H9 (cell line): ENCODE measurements at regions not wholly inside any gene's neighbourhood (a gene's known extent, or its start where the extent isn't known, plus 50 kb on each side); places are given as distances from the start of the nearest gene placed in this dataset.

Source experiments
- DNase-seq: peaks from one replicate; pipeline ENCODE4 v3.0.0-alpha.2; 2017
- H2AFZ ChIP-seq: one replicate; pipeline ENCODE4 v1.6.1; 2013; ENCODE audit warnings: mild to moderate bottlenecking, low read length, control low read depth, moderate library complexity
- H2AK5ac ChIP-seq: 2 replicates; pipeline ENCODE4 v1.6.1; 2013; ENCODE audit warnings: low read length, control low read depth, mixed read lengths; ENCODE audit not compliant: insufficient read length
- H2BK120ac ChIP-seq: one replicate; pipeline ENCODE4 v1.6.1; 2013; ENCODE audit warnings: low read depth, mild to moderate bottlenecking, low read length, control low read depth, inconsistent platforms; ENCODE audit not compliant: poor library complexity, severe bottlenecking
- H2BK12ac ChIP-seq: 2 replicates; pipeline ENCODE4 v1.6.1; 2013; ENCODE audit warnings: low read length, control low read depth, mixed read lengths, low read depth; ENCODE audit not compliant: insufficient read length
- H2BK15ac ChIP-seq: 2 replicates; pipeline ENCODE4 v1.6.1; 2013; ENCODE audit warnings: low read depth, low read length, control low read depth
- H2BK20ac ChIP-seq: one replicate; pipeline ENCODE4 v1.6.1; 2013; ENCODE audit warnings: low read depth, mild to moderate bottlenecking, low read length, control low read depth, inconsistent platforms; ENCODE audit not compliant: poor library complexity, severe bottlenecking
- H2BK5ac ChIP-seq: 2 replicates; pipeline ENCODE4 v1.6.1; 2013; ENCODE audit warnings: low read length, control low read depth, mixed read lengths; ENCODE audit not compliant: insufficient read length
- H3K14ac ChIP-seq: 2 replicates; pipeline ENCODE4 v1.6.1; 2013; ENCODE audit warnings: low read length, control low read depth; ENCODE audit not compliant: insufficient read depth
- H3K18ac ChIP-seq: 2 replicates; pipeline ENCODE4 v1.6.1; 2013; ENCODE audit warnings: low read depth, mild to moderate bottlenecking, mixed read lengths, low read length, control low read depth; ENCODE audit not compliant: insufficient read length
- H3K23ac ChIP-seq: 2 replicates; pipeline ENCODE4 v1.6.1; 2013; ENCODE audit warnings: low read length, control low read depth, mixed read lengths, low read depth; ENCODE audit not compliant: insufficient read length
- H3K23me2 ChIP-seq: 2 replicates; pipeline ENCODE4 v1.6.1; 2013; ENCODE audit warnings: low read depth, mild to moderate bottlenecking, mixed read lengths, low read length, control low read depth; ENCODE audit not compliant: insufficient read length, poor library complexity, severe bottlenecking
- H3K27ac ChIP-seq: 2 replicates; pipeline ENCODE4 v1.5.1; 2013; ENCODE audit warnings: low read length, control low read depth, mixed read lengths, low read depth; ENCODE audit not compliant: insufficient read length
- H3K27me3 ChIP-seq: 2 replicates; pipeline ENCODE4 v1.6.1; 2013; ENCODE audit warnings: low read length, control low read depth, inconsistent platforms; ENCODE audit not compliant: insufficient read depth
- H3K4ac ChIP-seq: 2 replicates; pipeline ENCODE4 v1.6.1; 2013; ENCODE audit warnings: low read depth, mild to moderate bottlenecking, control low read depth, inconsistent platforms, low read length, moderate library complexity
- H3K4me1 ChIP-seq: 2 replicates; pipeline ENCODE4 v1.6.1; 2013; ENCODE audit warnings: low read length, control low read depth, inconsistent platforms; ENCODE audit not compliant: insufficient read depth
- H3K4me2 ChIP-seq: 2 replicates; pipeline ENCODE4 v1.6.1; 2013; ENCODE audit warnings: low read length, control low read depth, mixed read lengths; ENCODE audit not compliant: insufficient read length, insufficient read depth
- H3K56ac ChIP-seq: 2 replicates; pipeline ENCODE4 v1.6.1; 2013; ENCODE audit warnings: low read depth, mild to moderate bottlenecking, mixed read lengths, low read length, control low read depth; ENCODE audit not compliant: insufficient read length
- H3K79me1 ChIP-seq: 2 replicates; pipeline ENCODE4 v1.6.1; 2013; ENCODE audit warnings: low read depth, mild to moderate bottlenecking, moderate library complexity, low read length, control low read depth, inconsistent platforms; ENCODE audit not compliant: insufficient read depth, poor library complexity, severe bottlenecking
- H3K79me2 ChIP-seq: 2 replicates; pipeline ENCODE4 v1.6.1; 2013; ENCODE audit warnings: low read length, control low read depth, inconsistent platforms; ENCODE audit not compliant: insufficient read depth
- H3K9ac ChIP-seq: 2 replicates; pipeline ENCODE4 v1.6.1; 2013; ENCODE audit warnings: low read length, control low read depth, mixed read lengths; ENCODE audit not compliant: insufficient read length; ENCODE audit errors: extremely low read depth
- H3K9me3 ChIP-seq: one replicate; pipeline ENCODE4 v1.6.1; 2013; ENCODE audit warnings: low read depth, low read length, inconsistent platforms; ENCODE audit not compliant: control insufficient read depth
- H3T11ph ChIP-seq: one replicate; pipeline ENCODE4 v1.6.1; 2013; ENCODE audit warnings: mild to moderate bottlenecking, low read length, control low read depth, inconsistent platforms
- H4K20me1 ChIP-seq: one replicate; pipeline ENCODE4 v1.6.1; 2013; ENCODE audit not compliant: control insufficient read depth, insufficient read length, insufficient read depth
- H4K5ac ChIP-seq: 2 replicates; pipeline ENCODE4 v1.6.1; 2013; ENCODE audit warnings: low read depth, mild to moderate bottlenecking, mixed read lengths, low read length, control low read depth; ENCODE audit not compliant: insufficient read length
- H4K8ac ChIP-seq: replicated peaks from 2 replicates; pipeline ENCODE4 v1.6.1; 2013; ENCODE audit warnings: low read length, control low read depth, mixed read lengths, low read depth; ENCODE audit not compliant: insufficient read length
- H4K91ac ChIP-seq: 2 replicates; pipeline ENCODE4 v1.6.1; 2013; ENCODE audit warnings: low read depth, mild to moderate bottlenecking, moderate library complexity, mixed read lengths, low read length, control low read depth; ENCODE audit not compliant: insufficient read length
- H3K27ac Mint-ChIP-seq, 3 experiments: 2 replicates in 2 of 3; 3 replicates in 1 of 3; pipeline ENCODE4 v1.8.0; 2020 to 2021; ENCODE audit warnings: mixed read lengths in 3 of 3, mild to moderate bottlenecking in 1 of 3, moderate library complexity in 1 of 3
- H3K27me3 Mint-ChIP-seq: 2 replicates; pipeline ENCODE4 v1.8.0; 2021; ENCODE audit warnings: low read depth, mild to moderate bottlenecking, moderate library complexity, mixed read lengths
- H3K36me3 Mint-ChIP-seq, 3 experiments: 2 replicates in 2 of 3; 3 replicates in 1 of 3; pipeline ENCODE4 v1.8.0; 2020 to 2021; ENCODE audit warnings: low read depth in 3 of 3, mixed read lengths in 3 of 3; ENCODE audit not compliant: insufficient read depth in 1 of 3
- H3K4me1 Mint-ChIP-seq, 2 experiments: 2 replicates each; pipeline ENCODE4 v1.8.0; 2020; ENCODE audit warnings: mixed read lengths in 2 of 2
- H3K4me3 Mint-ChIP-seq, 2 experiments: 2 replicates in 1 of 2; 3 replicates in 1 of 2; pipeline ENCODE4 v1.8.0; 2020 to 2021; ENCODE audit warnings: mild to moderate bottlenecking in 2 of 2, mixed read lengths in 2 of 2, moderate library complexity in 1 of 2
- H3K9me3 Mint-ChIP-seq, 2 experiments: 2 replicates in 1 of 2; 3 replicates in 1 of 2; pipeline ENCODE4 v1.8.0; 2020; ENCODE audit warnings: mild to moderate bottlenecking in 2 of 2, mixed read lengths in 2 of 2, moderate library complexity in 1 of 2
- WGBS: extraction: QIAGEN DNeasy Blood & Tissue Kit; methylation state at CpG from one replicate; pipeline ENCODE4 v1.1.7; 2013; ENCODE audit warnings: missing lambda C conversion rate, low lambda C conversion rate, mixed read lengths; ENCODE audit not compliant: insufficient read length; ENCODE audit errors: extremely low coverage; 5-methylcytosine and 5-hydroxymethylcytosine counted together
- TF ChIP-seq, protein P1 (sequence below): fragments of 200-600 bp; sonication (generic); conservative IDR thresholded peaks from 3 replicates; pipeline ENCODE4 v1.8.0; 2021; ENCODE audit warnings: antibody characterized with exemption, mild to moderate bottlenecking

- Histone ChIP-seq H3K27me3 (no peaks in the 10 kb centered on the region), H3K79me2 (no peaks in the 10 kb centered on the region), H2AFZ (no peak overlapping the region), H3K4me1 (no peaks in the 10 kb centered on the region), H2BK120ac (no peak overlapping the region), H3K23me2 (no peaks in the 10 kb centered on the region), H3K9ac (no peak overlapping the region), H4K20me1 (no peaks in the 10 kb centered on the region), H2BK15ac (no peak overlapping the region), H4K91ac (no peak overlapping the region), H3T11ph (no peak overlapping the region), H2BK20ac (no peak overlapping the region), H3K79me1 (no peaks in the 10 kb centered on the region), H3K9me3 (no peaks in the 10 kb centered on the region), H3K4me2 (no peak overlapping the region), H3K14ac (no peak overlapping the region), H4K8ac (no peak overlapping the region), H3K4ac (no peak overlapping the region), H3K18ac (no peak overlapping the region), H3K27ac (no peak overlapping the region), H3K23ac (no peak overlapping the region), H2BK12ac (no peak overlapping the region), H3K56ac (no peak overlapping the region), H2BK5ac (no peak overlapping the region), H4K5ac (no peak overlapping the region), H2AK5ac (no peak overlapping the region)
- H3K4me1 Mint-ChIP-seq, result peaks cover 7 to 11% of the 10 kb centered on the region in 2 experiments
- peaks cover 0 to 4% (median 0%) of the 10 kb centered on the region in 3 experiments; a peak in 1 of 7 replicates for H3K36me3 Mint-ChIP-seq
- H3K9me3 Mint-ChIP-seq, result no peaks in the 10 kb centered on the region; a peak in 2 of 5 replicates
- no peak for DNase-seq
- H3K4me3 Mint-ChIP-seq, result no peak overlapping the region
- H3K27me3 Mint-ChIP-seq, result no peaks in the 10 kb centered on the region; the same call in 1 of the 2 replicates
- H3K27ac Mint-ChIP-seq, result no peak overlapping the region
- WGBS, result no CpG with 5 or more reads among the region's 11 CpGs
- TF ChIP-seq, protein P1, sequence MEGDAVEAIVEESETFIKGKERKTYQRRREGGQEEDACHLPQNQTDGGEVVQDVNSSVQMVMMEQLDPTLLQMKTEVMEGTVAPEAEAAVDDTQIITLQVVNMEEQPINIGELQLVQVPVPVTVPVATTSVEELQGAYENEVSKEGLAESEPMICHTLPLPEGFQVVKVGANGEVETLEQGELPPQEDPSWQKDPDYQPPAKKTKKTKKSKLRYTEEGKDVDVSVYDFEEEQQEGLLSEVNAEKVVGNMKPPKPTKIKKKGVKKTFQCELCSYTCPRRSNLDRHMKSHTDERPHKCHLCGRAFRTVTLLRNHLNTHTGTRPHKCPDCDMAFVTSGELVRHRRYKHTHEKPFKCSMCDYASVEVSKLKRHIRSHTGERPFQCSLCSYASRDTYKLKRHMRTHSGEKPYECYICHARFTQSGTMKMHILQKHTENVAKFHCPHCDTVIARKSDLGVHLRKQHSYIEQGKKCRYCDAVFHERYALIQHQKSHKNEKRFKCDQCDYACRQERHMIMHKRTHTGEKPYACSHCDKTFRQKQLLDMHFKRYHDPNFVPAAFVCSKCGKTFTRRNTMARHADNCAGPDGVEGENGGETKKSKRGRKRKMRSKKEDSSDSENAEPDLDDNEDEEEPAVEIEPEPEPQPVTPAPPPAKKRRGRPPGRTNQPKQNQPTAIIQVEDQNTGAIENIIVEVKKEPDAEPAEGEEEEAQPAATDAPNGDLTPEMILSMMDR, result no peak
Measured at GRCh38 chr5:2265341-2265740, 382.6 kb upstream of the IRX4 start.
